GM23248 (cell line): ENCODE measurements at regions not wholly inside any gene's neighbourhood (a gene's known extent, or its start where the extent isn't known, plus 50 kb on each side); places are given as distances from the start of the nearest gene placed in this dataset.

ENCODE experiments used
- EZH2 ChIP-seq: fragments of 200-600 bp; sonication (generic); IDR thresholded peaks from 2 replicates; pipeline ENCODE4 v1.6.1; 2018; ENCODE audit warnings: antibody characterized with exemption, mild to moderate bottlenecking; ENCODE audit not compliant: insufficient read depth, poor library complexity, severe bottlenecking
- EZH2phosphoT487 ChIP-seq: fragments of 200-600 bp; sonication (generic); IDR thresholded peaks from 2 replicates; pipeline ENCODE4 v1.6.1; 2018; ENCODE audit warnings: antibody characterized with exemption, moderate library complexity, mild to moderate bottlenecking, low read depth; ENCODE audit not compliant: insufficient read depth

DNA sequence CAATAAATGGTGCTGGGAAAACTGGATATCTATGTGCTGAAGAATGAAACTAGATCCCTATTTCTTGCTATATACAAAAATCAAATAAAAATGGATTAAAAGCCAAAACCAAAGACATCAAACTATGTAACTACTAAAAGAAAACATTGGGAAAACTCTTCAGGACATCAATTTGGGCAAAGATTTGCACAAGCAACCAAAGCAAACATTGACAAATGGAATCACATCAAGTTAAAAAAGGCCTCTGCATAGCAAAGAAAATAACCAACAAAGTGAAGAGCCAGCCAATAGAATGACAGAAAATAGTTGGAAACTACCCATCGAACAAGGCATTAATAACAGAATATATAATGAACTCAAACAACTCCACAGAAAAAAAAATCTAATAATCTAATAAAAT lies 1495.3 kb downstream of the SI start:
- no peak for TF ChIP-seq EZH2phosphoT487
- TF ChIP-seq EZH2: no peak
